ENCODE measurements at regions not wholly inside any gene's neighbourhood (a gene's known extent, or its start where the extent isn't known, plus 50 kb on each side); places are given as distances from the start of the nearest gene placed in this dataset.

DNA sequence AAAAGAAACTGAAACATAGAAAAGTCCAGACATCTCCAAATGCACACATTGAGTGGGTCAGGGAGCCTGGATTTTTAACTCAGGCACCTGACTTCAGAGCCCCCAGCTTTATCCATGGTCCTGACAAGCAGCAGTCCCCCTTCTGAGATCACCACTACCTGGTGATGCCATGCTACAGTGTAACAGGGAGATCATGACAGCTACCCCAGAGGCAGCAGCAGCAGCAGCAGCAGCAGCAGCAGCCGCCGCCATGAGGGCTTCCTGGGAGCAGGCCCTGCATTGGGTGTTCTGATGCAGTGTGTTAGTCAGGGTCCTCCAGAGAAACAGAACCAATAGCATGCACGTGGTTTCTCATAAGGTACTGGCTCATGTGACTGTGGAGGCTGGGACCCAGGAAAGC, 198.6 kb upstream of the SALL1 start:
- Histone ChIP-seq H3K27ac (no peak overlapping the region), H3K36me3 (no peaks in the 10 kb centered on the region), H3K4me3 (no peak overlapping the region), H3K9me3 (no peaks in the 10 kb centered on the region), H3K4me1 (no peaks in the 10 kb centered on the region), H3K27me3 (no peaks in the 10 kb centered on the region)
- no peak for DNase-seq (ENCODE audit: low spot score in 2 of 2)
- intact Hi-C loops (cut with DNase I; ENCODE audit: low total_unique reads), result no loop called here
- TF ChIP-seq, protein P1, sequence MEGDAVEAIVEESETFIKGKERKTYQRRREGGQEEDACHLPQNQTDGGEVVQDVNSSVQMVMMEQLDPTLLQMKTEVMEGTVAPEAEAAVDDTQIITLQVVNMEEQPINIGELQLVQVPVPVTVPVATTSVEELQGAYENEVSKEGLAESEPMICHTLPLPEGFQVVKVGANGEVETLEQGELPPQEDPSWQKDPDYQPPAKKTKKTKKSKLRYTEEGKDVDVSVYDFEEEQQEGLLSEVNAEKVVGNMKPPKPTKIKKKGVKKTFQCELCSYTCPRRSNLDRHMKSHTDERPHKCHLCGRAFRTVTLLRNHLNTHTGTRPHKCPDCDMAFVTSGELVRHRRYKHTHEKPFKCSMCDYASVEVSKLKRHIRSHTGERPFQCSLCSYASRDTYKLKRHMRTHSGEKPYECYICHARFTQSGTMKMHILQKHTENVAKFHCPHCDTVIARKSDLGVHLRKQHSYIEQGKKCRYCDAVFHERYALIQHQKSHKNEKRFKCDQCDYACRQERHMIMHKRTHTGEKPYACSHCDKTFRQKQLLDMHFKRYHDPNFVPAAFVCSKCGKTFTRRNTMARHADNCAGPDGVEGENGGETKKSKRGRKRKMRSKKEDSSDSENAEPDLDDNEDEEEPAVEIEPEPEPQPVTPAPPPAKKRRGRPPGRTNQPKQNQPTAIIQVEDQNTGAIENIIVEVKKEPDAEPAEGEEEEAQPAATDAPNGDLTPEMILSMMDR (IDR thresholded peaks at IDR 0.05), result no peak
- TF ChIP-seq POLR2AphosphoS5 (IDR thresholded peaks at IDR 0.05), result no peak
- TF ChIP-seq POLR2A (IDR thresholded peaks at IDR 0.05), result no peak

DNA sequence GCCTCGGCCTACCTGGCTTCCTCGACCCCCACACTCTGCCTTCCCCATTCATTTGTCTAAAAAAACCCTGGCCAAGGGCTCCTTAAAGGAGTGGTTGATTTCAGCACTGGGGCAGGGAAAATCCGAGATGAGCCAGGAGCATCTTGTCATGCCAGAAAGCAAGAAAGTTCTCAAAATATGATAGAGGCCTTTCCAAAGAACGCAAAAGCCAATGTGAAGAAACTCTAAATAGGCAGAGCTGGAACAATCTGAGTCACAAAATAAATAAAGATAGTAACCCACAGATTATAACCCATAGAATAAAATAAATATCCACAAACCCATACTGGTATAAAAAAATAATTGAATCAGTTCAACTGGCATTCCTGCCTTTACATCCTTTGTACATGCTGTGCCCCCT, 192.3 kb upstream of the SALL1 start:
- H3K36me3 ChIP-seq, result no peaks in the 10 kb centered on the region
- H3K4me3 ChIP-seq, result no peak overlapping the region
- intact Hi-C loops (cut with DNase I; ENCODE audit: low total_unique reads), result no loop called here
- H3K27ac ChIP-seq, result no peak overlapping the region
- no peaks in the 10 kb centered on the region for H3K9me3 ChIP-seq
- H3K27me3 ChIP-seq, result no peaks in the 10 kb centered on the region
- TF ChIP-seq, protein P1 (IDR thresholded peaks at IDR 0.05), result no peak
- TF ChIP-seq POLR2AphosphoS5 (IDR thresholded peaks at IDR 0.05) (no peak), POLR2A (IDR thresholded peaks at IDR 0.05) (no peak)
- no peaks in the 10 kb centered on the region for H3K4me1 ChIP-seq
- no peak for DNase-seq (ENCODE audit: low spot score in 2 of 2)

DNA sequence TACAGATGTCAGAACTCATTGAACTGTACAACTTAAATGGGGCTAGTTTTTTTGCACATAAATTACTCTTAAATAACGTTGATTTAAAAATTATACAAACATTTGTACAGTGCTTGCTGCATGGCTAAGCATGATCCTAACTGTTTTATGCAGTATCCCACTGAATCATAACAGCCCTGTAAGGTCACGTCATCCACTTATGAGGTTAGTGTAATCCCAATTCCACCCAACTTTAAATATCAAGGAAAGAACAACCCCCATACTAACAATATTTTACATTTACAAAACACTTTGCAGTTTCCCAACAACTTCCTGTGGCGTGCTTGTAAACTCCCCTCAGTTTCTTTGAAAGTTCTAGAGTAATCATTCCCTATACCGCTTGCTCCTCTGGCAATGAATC, 190.1 kb upstream of the SALL1 start:
- Histone ChIP-seq H3K4me1 (no peaks in the 10 kb centered on the region), H3K4me3 (no peak overlapping the region), H3K9me3 (no peaks in the 10 kb centered on the region), H3K27ac (no peak overlapping the region), H3K27me3 (no peaks in the 10 kb centered on the region), H3K36me3 (no peaks in the 10 kb centered on the region)
- no peak for DNase-seq (ENCODE audit: low spot score in 2 of 2)
- intact Hi-C loops (cut with DNase I; ENCODE audit: low total_unique reads), result no loop called here
- TF ChIP-seq, protein P1 (IDR thresholded peaks at IDR 0.05), result no peak
- no peak for TF ChIP-seq POLR2AphosphoS5 (IDR thresholded peaks at IDR 0.05)
- TF ChIP-seq POLR2A (IDR thresholded peaks at IDR 0.05), result no peak

DNA sequence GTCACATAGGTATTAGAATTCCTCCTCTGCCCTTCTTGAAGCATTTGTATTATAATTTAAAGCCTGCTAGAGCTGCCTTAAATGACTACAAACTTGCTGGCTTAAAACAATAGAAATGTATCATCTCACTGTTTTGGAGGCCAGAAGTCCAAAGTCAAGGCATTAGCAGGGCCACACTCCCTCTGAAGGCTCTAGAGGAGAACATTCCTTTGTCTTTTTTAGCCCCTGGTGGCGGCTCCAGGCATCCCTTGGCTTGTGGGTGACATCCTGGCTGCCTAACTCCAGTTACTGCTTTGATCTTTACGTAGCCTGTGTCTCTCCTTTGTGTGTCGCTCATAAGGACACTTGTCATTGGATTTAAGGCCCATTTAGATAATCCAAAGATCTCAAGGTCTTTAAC, 186.6 kb upstream of the SALL1 start:
- DNase-seq (ENCODE audit: low spot score in 2 of 2), result no peak
- intact Hi-C loops (cut with DNase I; ENCODE audit: low total_unique reads), result no loop called here
- Histone ChIP-seq H3K4me1 (no peaks in the 10 kb centered on the region), H3K27me3 (no peaks in the 10 kb centered on the region), H3K4me3 (no peak overlapping the region), H3K36me3 (no peaks in the 10 kb centered on the region), H3K27ac (no peak overlapping the region), H3K9me3 (peaks cover 0 to 3% of the 10 kb centered on the region in 2 donors)
- TF ChIP-seq POLR2A (IDR thresholded peaks at IDR 0.05) (no peak), POLR2AphosphoS5 (IDR thresholded peaks at IDR 0.05) (no peak)
- TF ChIP-seq, protein P1 (IDR thresholded peaks at IDR 0.05), result no peak

DNA sequence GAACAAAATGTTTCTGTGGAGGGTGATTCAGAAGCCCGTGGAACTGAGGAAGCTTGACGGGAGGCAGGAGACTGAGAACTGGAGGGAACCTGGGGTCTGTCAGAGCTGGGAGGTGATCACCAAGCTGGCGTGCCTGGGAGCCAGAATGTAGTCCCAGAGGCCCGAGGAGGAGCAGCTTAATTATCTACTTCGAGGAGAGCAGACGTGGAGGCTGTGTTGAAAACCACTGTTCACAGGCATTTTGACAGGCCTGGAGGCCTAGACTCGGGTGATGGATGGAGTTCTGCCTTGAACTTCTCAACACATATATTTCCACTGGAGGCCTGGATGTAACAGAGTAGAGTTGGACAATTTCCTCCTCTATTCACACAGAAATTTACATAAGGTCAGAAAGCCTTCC, 177.7 kb upstream of the SALL1 start:
- no peak overlapping the region for H3K27ac ChIP-seq
- TF ChIP-seq POLR2A (IDR thresholded peaks at IDR 0.05) (no peak), POLR2AphosphoS5 (IDR thresholded peaks at IDR 0.05) (no peak)
- TF ChIP-seq, protein P1 (IDR thresholded peaks at IDR 0.05), result no peak

More for the DNA sequence above, 177.7 kb upstream of the SALL1 start:
- Histone ChIP-seq H3K9me3 (no peaks in the 10 kb centered on the region), H3K4me3 (no peak overlapping the region), H3K36me3 (no peaks in the 10 kb centered on the region), H3K27me3 (no peaks in the 10 kb centered on the region), H3K4me1 (no peaks in the 10 kb centered on the region)
- no peak for DNase-seq (ENCODE audit: low spot score in 2 of 2)
- intact Hi-C loops (cut with DNase I; ENCODE audit: low total_unique reads), result no loop called here

Data from breast epithelium (tissue), 4 donors.